Retinal pigment epithelial cell (primary cell): ENCODE measurements at regions not wholly inside any gene's neighbourhood (a gene's known extent, or its start where the extent isn't known, plus 50 kb on each side); places are given as distances from the start of the nearest gene placed in this dataset.

Experiments
- DNase-seq: peaks from one replicate; pipeline ENCODE4 v3.0.0-alpha.2; 2010; ENCODE audit warnings: low read depth
- H3K4me3 ChIP-seq: 2 replicates; pipeline ENCODE4 v1.5.1; 2011; ENCODE audit warnings: mild to moderate bottlenecking, low read length, control low read depth, moderate library complexity
- TF ChIP-seq, protein P1 (sequence below): conservative IDR thresholded peaks from 2 replicates; pipeline ENCODE4 v1.5.1; 2011; ENCODE audit warnings: low read depth, low read length, control low read depth, inconsistent platforms

GRCh38 chr5:60293518-60293917 is 400.0 kb upstream of the PDE4D start:
- TF ChIP-seq, protein P1, sequence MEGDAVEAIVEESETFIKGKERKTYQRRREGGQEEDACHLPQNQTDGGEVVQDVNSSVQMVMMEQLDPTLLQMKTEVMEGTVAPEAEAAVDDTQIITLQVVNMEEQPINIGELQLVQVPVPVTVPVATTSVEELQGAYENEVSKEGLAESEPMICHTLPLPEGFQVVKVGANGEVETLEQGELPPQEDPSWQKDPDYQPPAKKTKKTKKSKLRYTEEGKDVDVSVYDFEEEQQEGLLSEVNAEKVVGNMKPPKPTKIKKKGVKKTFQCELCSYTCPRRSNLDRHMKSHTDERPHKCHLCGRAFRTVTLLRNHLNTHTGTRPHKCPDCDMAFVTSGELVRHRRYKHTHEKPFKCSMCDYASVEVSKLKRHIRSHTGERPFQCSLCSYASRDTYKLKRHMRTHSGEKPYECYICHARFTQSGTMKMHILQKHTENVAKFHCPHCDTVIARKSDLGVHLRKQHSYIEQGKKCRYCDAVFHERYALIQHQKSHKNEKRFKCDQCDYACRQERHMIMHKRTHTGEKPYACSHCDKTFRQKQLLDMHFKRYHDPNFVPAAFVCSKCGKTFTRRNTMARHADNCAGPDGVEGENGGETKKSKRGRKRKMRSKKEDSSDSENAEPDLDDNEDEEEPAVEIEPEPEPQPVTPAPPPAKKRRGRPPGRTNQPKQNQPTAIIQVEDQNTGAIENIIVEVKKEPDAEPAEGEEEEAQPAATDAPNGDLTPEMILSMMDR = no peak
- no peak overlapping the region for H3K4me3 ChIP-seq
- no peak for DNase-seq

DNA sequence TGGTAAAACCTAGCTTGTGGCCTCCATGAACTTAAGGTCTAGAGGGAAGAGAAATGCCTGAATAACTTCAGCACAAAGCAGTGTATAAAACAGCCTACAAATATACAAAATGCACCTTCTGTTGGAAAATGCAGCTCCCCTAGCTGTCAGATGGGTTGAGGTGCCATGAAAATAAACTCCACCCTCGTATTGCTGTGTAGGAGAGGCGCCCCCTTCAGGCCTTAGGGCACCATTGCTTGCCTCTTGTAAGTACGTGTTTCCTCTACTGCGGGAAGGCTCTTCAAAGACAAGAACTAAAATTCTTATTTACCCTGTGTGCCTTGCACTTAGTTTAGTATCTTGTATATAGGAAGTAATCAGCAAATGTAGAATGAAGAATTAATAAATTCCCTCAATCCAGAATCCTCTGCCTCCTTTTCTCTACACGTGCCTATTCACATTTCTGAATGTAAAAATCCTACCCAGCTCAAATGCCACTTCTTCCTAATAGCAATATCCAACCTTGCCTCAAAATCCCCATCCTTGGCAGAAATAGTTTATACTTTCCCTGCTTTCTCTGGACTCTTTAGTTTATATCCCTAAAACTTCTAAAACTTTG is 393.7 kb upstream of the PDE4D start:
- DNase-seq = peak; percentile 11
- no peak overlapping the region for H3K4me3 ChIP-seq
- TF ChIP-seq, protein P1 = peak; percentile 80

- no peak overlapping the region for H3K4me3 ChIP-seq
- DNase-seq = no peak
- TF ChIP-seq, protein P1 = no peak
Observed at GRCh38 chr5:60285910-60286309, 392.4 kb upstream of the PDE4D start.

- no peak for DNase-seq
- H3K4me3 ChIP-seq = no peak overlapping the region
- TF ChIP-seq, protein P1 = no peak
Observed at GRCh38 chr5:60280943-60281342, 387.4 kb upstream of the PDE4D start.

GRCh38 chr5:60277941-60278340 is 384.4 kb upstream of the PDE4D start:
- DNase-seq = no peak
- TF ChIP-seq, protein P1 = no peak
- no peak overlapping the region for H3K4me3 ChIP-seq

DNA sequence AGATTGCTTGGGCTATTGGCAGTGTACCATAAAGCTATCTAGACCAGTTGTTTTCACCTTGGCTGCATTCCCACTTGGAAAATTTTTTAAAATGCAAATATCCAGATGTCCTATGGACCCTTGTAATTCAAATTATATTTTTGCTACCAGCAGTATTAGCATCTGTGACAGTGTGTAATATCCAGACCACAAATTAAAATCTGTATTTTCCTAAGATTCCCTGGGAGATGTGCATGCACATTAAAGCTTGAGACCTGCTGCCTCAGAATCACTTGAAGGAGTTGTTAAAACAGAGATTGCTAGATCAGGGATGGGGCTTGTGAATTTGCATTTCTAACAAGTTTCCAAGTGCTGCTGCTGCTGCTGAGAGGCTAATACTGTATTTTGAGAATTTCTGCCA is 381.2 kb upstream of the PDE4D start:
- TF ChIP-seq, protein P1 = no peak
- DNase-seq = no peak

DNA sequence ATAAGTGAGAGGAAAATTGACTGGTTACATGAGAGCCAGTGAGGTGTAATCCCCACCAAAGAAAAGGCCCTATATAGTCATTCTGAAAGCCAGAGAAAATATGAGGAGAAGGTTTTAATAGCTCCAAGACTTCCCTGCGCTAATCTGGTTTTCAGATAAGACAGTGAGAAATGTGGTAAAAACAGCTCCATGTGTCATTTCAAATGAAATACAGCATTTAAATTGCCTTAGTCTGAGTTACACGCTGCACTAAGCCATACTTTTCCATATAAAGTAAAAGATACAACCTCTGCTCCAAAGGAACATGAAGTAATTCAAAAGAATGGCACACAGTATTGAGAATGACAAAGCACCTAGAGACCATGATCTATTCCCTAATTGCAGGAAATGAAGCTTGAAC is 378.0 kb upstream of the PDE4D start:
- DNase-seq = no peak
- TF ChIP-seq, protein P1 = no peak
- no peak overlapping the region for H3K4me3 ChIP-seq

More for the DNA sequence above, 381.2 kb upstream of the PDE4D start:
- no peak overlapping the region for H3K4me3 ChIP-seq
